SK-N-SH (cell line): ENCODE measurements at regions not wholly inside any gene's neighbourhood (a gene's known extent, or its start where the extent isn't known, plus 50 kb on each side); places are given as distances from the start of the nearest gene placed in this dataset.

ENCODE experiments used
- CTCF ChIA-PET: fragments of 300-600, 350-600 bp; formaldehyde crosslinking; extraction: SDS; loops from one replicate; lab custom pipeline; 2021; lab: Yijun Ruan, JAX
- POLR2A ChIA-PET: fragments of 350-600 bp; sonication (Branson Sonifier 250); formaldehyde crosslinking; extraction: SDS; loops from one replicate; lab custom pipeline; 2020; ENCODE audit warnings: antibody characterized with exemption, inconsistent platforms; lab: Yijun Ruan, JAX
- DNase-seq: peaks from one replicate; pipeline ENCODE4 v3.0.0; 2012
- H2AFZ ChIP-seq: fragments of 200-600 bp; sonication (generic); 2 replicates; pipeline ENCODE4 v1.8.1; 2016; ENCODE audit warnings: antibody characterized with exemption, mild to moderate bottlenecking, low read depth
- H3F3A ChIP-seq: fragments of 200-600 bp; sonication (generic); replicated peaks from 2 replicates; pipeline ENCODE3; 2016; ENCODE audit warnings: antibody characterized with exemption, mild to moderate bottlenecking; ENCODE audit not compliant: insufficient read depth
- H3K27ac ChIP-seq, 2 experiments: fragments of 200-500 bp in 1 of 2; fragments of 200-600 bp in 1 of 2; sonication (Bioruptor generic) in 1 of 2; sonication (generic), shearing (Covaris generic) in 1 of 2; 2 replicates each; pipeline versions ENCODE4 v1.5.1 to v1.6.1; 2014 to 2016; ENCODE audit warnings: low read depth in 2 of 2, inconsistent platforms in 1 of 2, low read length in 1 of 2, mild to moderate bottlenecking in 1 of 2, mixed read lengths in 1 of 2
- H3K27me3 ChIP-seq: fragments of 200-600 bp; sonication (generic), shearing (Covaris generic); 2 replicates; pipeline ENCODE4 v1.6.1; 2016; ENCODE audit warnings: mixed run types; ENCODE audit not compliant: insufficient read depth
- H3K36me3 ChIP-seq, 2 experiments: fragments of 200-500 bp in 1 of 2; fragments of 200-600 bp in 1 of 2; sonication (Bioruptor generic) in 1 of 2; sonication (generic) in 1 of 2; replicated peaks in 1 of 2; 2 replicates each; pipeline versions ENCODE3 to v1.5.1; 2014 to 2016; ENCODE audit warnings: low read length in 1 of 2, mild to moderate bottlenecking in 1 of 2; ENCODE audit not compliant: insufficient read depth in 2 of 2, control insufficient read depth in 1 of 2
- H3K4me1 ChIP-seq, 2 experiments: fragments of 200-500 bp in 1 of 2; fragments of 200-600 bp in 1 of 2; sonication (Bioruptor generic) in 1 of 2; sonication (generic), shearing (Covaris generic) in 1 of 2; 2 replicates each; pipeline versions ENCODE4 v1.5.1 to v1.6.1; 2014 to 2016; ENCODE audit warnings: low read depth in 1 of 2, low read length in 1 of 2, mixed run types in 1 of 2; ENCODE audit not compliant: insufficient read depth in 2 of 2, control insufficient read depth in 1 of 2
- H3K4me2 ChIP-seq: fragments of 200-600 bp; sonication (generic), shearing (Covaris generic); 2 replicates; pipeline ENCODE4 v1.6.1; 2017; ENCODE audit warnings: mixed run types
- H3K4me3 ChIP-seq, 2 experiments: fragments of 200-500 bp in 1 of 2; fragments of 200-600 bp in 1 of 2; sonication (Bioruptor generic) in 1 of 2; sonication (generic), shearing (Covaris generic) in 1 of 2; 2 replicates each; pipeline versions ENCODE4 v1.5.1 to v1.8.1; 2014 to 2016; ENCODE audit warnings: low read depth in 2 of 2, inconsistent platforms in 1 of 2, low read length in 1 of 2, mild to moderate bottlenecking in 1 of 2, mixed read lengths in 1 of 2, moderate library complexity in 1 of 2
- H3K79me2 ChIP-seq: fragments of 200-600 bp; sonication (generic); 2 replicates; pipeline ENCODE4 v1.8.1; 2017; ENCODE audit warnings: mild to moderate bottlenecking; ENCODE audit not compliant: insufficient read depth
- H3K9ac ChIP-seq: fragments of 200-600 bp; sonication (generic); 2 replicates; pipeline ENCODE4 v1.6.1; 2017; ENCODE audit warnings: mixed run types
- H3K9me2 ChIP-seq: fragments of 200-600 bp; sonication (generic); 2 replicates; pipeline ENCODE4 v1.6.1; 2017; ENCODE audit warnings: mixed run types
- H3K9me3 ChIP-seq: fragments of 200-600 bp; sonication (generic); 2 replicates; pipeline ENCODE4 v1.6.1; 2017; ENCODE audit warnings: mixed run types, mild to moderate bottlenecking, moderate library complexity
- H4K20me1 ChIP-seq: fragments of 200-600 bp; sonication (generic); 2 replicates; pipeline ENCODE4 v1.6.1; 2017; ENCODE audit warnings: mild to moderate bottlenecking, mixed run types; ENCODE audit not compliant: insufficient read depth
- CHD2 ChIP-seq: fragments of 150-350 bp; IDR thresholded peaks from 2 replicates; pipeline ENCODE4 v1.6.1; 2018; ENCODE audit warnings: low read length; ENCODE audit not compliant: partially characterized antibody
- EP300 ChIP-seq, 2 experiments: IDR thresholded peaks; 2 replicates each; pipeline versions ENCODE4 v1.4.0 to v1.6.1; 2012; ENCODE audit warnings: borderline replicate concordance in 1 of 2, low read depth in 1 of 2, low read length in 1 of 2
- EZH2phosphoT487 ChIP-seq: fragments of 200-600 bp; sonication (generic); IDR thresholded peaks from 2 replicates; pipeline ENCODE4 v1.6.1; 2017; ENCODE audit warnings: low read depth, mixed run types, mild to moderate bottlenecking, antibody characterized with exemption, moderate library complexity, borderline replicate concordance
- FOXJ3 ChIP-seq: sonication (generic); formaldehyde crosslinking; IDR thresholded peaks from 2 replicates; pipeline ENCODE4 v1.5.1; 2020; ENCODE audit warnings: mild to moderate bottlenecking, missing genetic modification reagents
- FOXM1 ChIP-seq: IDR thresholded peaks from 2 replicates; pipeline ENCODE4 v1.4.0; 2012; ENCODE audit warnings: low read depth, mild to moderate bottlenecking
- GATA2 ChIP-seq: sonication (generic); formaldehyde crosslinking; IDR thresholded peaks from 2 replicates; pipeline ENCODE4 v1.5.0; 2020; ENCODE audit warnings: mild to moderate bottlenecking, missing genetic modification reagents
- JUND ChIP-seq: IDR thresholded peaks from 2 replicates; pipeline ENCODE4 v1.4.0; 2012
- MEF2A ChIP-seq: IDR thresholded peaks from 2 replicates; pipeline ENCODE4 v1.4.0; 2012; ENCODE audit warnings: low read depth, borderline replicate concordance
- MXI1 ChIP-seq: IDR thresholded peaks from 2 replicates; pipeline ENCODE4 v1.6.1; 2012; ENCODE audit warnings: mild to moderate bottlenecking, low read depth, low read length, improper control_type of control experiment
- NFIC ChIP-seq: IDR thresholded peaks from 2 replicates; pipeline ENCODE4 v1.4.0; 2012; ENCODE audit warnings: borderline replicate concordance
- NRF1 ChIP-seq: IDR thresholded peaks from 2 replicates; pipeline ENCODE4 v1.6.1; 2012; ENCODE audit warnings: low read depth, mild to moderate bottlenecking, low read length
- RCOR1 ChIP-seq: fragments of 150-350 bp; IDR thresholded peaks from 2 replicates; pipeline ENCODE4 v1.6.1; 2017; ENCODE audit warnings: antibody characterized with exemption, low read length
- RFX5 ChIP-seq: IDR thresholded peaks from 2 replicates; pipeline ENCODE4 v1.6.1; 2012; ENCODE audit warnings: mild to moderate bottlenecking, improper control_type of control experiment, low read length
- RXRA ChIP-seq: IDR thresholded peaks from 2 replicates; pipeline ENCODE4 v1.4.0; 2012; ENCODE audit warnings: low read depth, mild to moderate bottlenecking, borderline replicate concordance
- SMC3 ChIP-seq: IDR thresholded peaks from 2 replicates; pipeline ENCODE4 v1.6.1; 2012; ENCODE audit warnings: low read depth, low read length, improper control_type of control experiment
- TCF12 ChIP-seq: IDR thresholded peaks from 2 replicates; pipeline ENCODE4 v1.4.0; 2012
- WGBS: methylation state at CpG from one replicate; pipeline ENCODE4 v1.1.6; 2017; ENCODE audit warnings: low lambda C conversion rate; 5-methylcytosine and 5-hydroxymethylcytosine counted together
- TF ChIP-seq, protein P1 (sequence below): IDR thresholded peaks from 2 replicates; pipeline ENCODE4; 2012
- TF ChIP-seq, protein P2 (sequence below): IDR thresholded peaks from 2 replicates; pipeline ENCODE4 v1.4.0; 2012; ENCODE audit warnings: low read depth
- TF ChIP-seq, protein P3 (sequence below): IDR thresholded peaks from 2 replicates; pipeline ENCODE4 v1.4.0; 2012; ENCODE audit warnings: low read depth, borderline replicate concordance
- TF ChIP-seq, protein P4 (sequence below): fragments of 150-350 bp; IDR thresholded peaks from 2 replicates; pipeline ENCODE4 v1.6.1; 2016; ENCODE audit warnings: mild to moderate bottlenecking, low read depth, low read length
- TF ChIP-seq, protein P5 (sequence below): fragments of 150-350 bp; IDR thresholded peaks from 2 replicates; pipeline ENCODE4 v1.6.1; 2017; ENCODE audit warnings: antibody characterized with exemption, low read length, low read depth, borderline replicate concordance

DNA sequence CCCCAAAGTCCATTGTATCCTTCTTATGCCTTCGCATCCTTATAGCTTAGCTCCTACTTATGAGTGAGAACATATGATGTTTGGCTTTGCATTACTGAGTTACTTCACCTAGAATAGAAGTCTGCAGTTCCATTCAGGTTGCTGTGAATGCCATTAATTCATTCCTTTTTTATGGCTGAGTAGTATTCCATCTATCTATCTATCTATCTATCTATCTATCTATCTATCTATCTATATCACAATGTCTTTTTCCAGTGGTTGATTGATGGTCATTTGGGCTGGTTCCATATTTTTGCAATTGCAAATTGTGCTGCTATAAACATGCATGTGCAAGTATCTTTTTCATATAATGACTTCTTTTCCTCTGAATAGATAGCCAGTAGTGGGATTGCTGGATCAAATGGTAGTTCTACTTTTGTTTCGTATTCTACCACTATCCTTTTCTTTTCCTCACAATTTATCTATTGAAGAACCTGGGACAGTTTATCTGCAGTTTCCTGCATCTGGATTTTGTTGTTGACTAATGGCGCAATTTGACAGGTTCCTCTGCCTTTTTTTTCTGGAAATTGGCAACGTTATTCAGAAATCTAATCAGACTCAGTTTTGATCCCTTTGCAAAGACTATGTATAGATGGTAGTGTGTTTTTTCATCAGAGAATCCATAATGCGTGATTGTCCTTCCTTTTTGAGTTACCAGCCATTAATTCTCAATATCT, 287.2 kb downstream of the ARL4A start:
- Histone ChIP-seq H3K9ac (no peak overlapping the region), H3K4me1 (no peaks in the 10 kb centered on the region), H3F3A (no peaks in the 10 kb centered on the region), H3K27me3 (peaks cover 12% of the 10 kb centered on the region; the same call in 1 of the 2 replicates), H3K36me3 (no peaks in the 10 kb centered on the region), H3K4me3 (no peak overlapping the region), H4K20me1 (no peaks in the 10 kb centered on the region), H3K4me2 (no peak overlapping the region), H3K9me2 (peaks cover 4% of the 10 kb centered on the region; the same call in 1 of the 2 replicates), H3K9me3 (no peaks in the 10 kb centered on the region; the same call in 1 of the 2 replicates), H2AFZ (no peak overlapping the region), H3K79me2 (no peaks in the 10 kb centered on the region), H3K27ac (no peak overlapping the region)
- TF ChIP-seq, protein P1, sequence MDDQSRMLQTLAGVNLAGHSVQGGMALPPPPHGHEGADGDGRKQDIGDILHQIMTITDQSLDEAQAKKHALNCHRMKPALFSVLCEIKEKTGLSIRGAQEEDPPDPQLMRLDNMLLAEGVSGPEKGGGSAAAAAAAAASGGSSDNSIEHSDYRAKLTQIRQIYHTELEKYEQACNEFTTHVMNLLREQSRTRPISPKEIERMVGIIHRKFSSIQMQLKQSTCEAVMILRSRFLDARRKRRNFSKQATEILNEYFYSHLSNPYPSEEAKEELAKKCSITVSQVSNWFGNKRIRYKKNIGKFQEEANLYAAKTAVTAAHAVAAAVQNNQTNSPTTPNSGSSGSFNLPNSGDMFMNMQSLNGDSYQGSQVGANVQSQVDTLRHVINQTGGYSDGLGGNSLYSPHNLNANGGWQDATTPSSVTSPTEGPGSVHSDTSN, result no peak
- no peak for TF ChIP-seq GATA2 (CRISPR knock-in tag)
- no peak for TF ChIP-seq FOXM1
- TF ChIP-seq SMC3, result no peak
- no peak for TF ChIP-seq CHD2
- TF ChIP-seq, protein P2, sequence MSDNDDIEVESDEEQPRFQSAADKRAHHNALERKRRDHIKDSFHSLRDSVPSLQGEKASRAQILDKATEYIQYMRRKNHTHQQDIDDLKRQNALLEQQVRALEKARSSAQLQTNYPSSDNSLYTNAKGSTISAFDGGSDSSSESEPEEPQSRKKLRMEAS, result no peak
- ChIA-PET POLR2A (no interaction called here), CTCF (no interaction called here)
- 22% methylated on average over 5 of the region's 5 CpGs for WGBS
- no peak for DNase-seq

DNA sequence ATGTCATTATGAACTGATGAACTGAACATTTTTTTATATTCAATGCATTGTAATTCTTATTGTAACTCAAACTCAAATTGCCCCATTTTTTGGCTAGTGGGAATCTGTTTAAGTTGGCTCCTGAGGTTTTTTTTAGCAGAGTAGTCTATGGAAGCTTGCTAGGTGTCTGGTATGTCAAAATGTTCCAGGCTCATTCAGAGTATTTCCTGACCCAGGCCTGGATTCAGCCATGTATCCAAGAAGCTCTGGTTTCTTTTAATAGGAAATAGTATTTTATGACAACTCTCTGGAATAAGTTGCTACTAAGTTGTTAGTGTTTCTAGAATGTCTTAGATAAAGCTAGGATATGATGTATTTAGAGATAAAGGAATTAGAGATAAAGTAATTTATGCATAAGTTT, 288.0 kb downstream of the ARL4A start:
- no peak for DNase-seq
- no peaks in the 10 kb centered on the region for H3F3A ChIP-seq
- no peaks in the 10 kb centered on the region for H3K4me1 ChIP-seq
- H4K20me1 ChIP-seq, result no peaks in the 10 kb centered on the region
- H3K9me3 ChIP-seq, result no peaks in the 10 kb centered on the region; the same call in 1 of the 2 replicates
- ChIA-PET CTCF (interaction anchor here (1.0 kb wide), 1 partner anchor 259 kb away, joined by 3 read pairs; no protein-coding TSS in a partner anchor), POLR2A (no interaction called here)
- H3K4me3 ChIP-seq, result no peak overlapping the region
- H3K4me2 ChIP-seq, result no peak overlapping the region
- H2AFZ ChIP-seq, result no peak overlapping the region
- no peaks in the 10 kb centered on the region for H3K79me2 ChIP-seq
- no peak overlapping the region for H3K27ac ChIP-seq
- H3K27me3 ChIP-seq, result peaks cover 12% of the 10 kb centered on the region; the same call in 1 of the 2 replicates
- no peak overlapping the region for H3K9ac ChIP-seq
- H3K36me3 ChIP-seq, result no peaks in the 10 kb centered on the region
- peaks cover 8% of the 10 kb centered on the region; the same call in 1 of the 2 replicates for H3K9me2 ChIP-seq
- TF ChIP-seq RXRA (no peak), JUND (no peak), EP300 (IDR thresholded peaks at IDR 0.05; ENCODE audit: borderline replicate concordance in 1 of 2, low read depth in 1 of 2, low read length in 1 of 2) (no peak), EZH2phosphoT487 (no peak), RFX5 (no peak), RCOR1 (no peak), TCF12 (no peak), FOXJ3 (CRISPR knock-in tag) (no peak), MXI1 (no peak), NFIC (no peak), MEF2A (no peak), NRF1 (no peak)
- TF ChIP-seq, protein P3, sequence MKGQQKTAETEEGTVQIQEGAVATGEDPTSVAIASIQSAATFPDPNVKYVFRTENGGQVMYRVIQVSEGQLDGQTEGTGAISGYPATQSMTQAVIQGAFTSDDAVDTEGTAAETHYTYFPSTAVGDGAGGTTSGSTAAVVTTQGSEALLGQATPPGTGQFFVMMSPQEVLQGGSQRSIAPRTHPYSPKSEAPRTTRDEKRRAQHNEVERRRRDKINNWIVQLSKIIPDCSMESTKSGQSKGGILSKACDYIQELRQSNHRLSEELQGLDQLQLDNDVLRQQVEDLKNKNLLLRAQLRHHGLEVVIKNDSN, result no peak
- TF ChIP-seq, protein P4, sequence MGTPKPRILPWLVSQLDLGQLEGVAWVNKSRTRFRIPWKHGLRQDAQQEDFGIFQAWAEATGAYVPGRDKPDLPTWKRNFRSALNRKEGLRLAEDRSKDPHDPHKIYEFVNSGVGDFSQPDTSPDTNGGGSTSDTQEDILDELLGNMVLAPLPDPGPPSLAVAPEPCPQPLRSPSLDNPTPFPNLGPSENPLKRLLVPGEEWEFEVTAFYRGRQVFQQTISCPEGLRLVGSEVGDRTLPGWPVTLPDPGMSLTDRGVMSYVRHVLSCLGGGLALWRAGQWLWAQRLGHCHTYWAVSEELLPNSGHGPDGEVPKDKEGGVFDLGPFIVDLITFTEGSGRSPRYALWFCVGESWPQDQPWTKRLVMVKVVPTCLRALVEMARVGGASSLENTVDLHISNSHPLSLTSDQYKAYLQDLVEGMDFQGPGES, result no peak
- TF ChIP-seq, protein P2, result no peak
- TF ChIP-seq, protein P5, sequence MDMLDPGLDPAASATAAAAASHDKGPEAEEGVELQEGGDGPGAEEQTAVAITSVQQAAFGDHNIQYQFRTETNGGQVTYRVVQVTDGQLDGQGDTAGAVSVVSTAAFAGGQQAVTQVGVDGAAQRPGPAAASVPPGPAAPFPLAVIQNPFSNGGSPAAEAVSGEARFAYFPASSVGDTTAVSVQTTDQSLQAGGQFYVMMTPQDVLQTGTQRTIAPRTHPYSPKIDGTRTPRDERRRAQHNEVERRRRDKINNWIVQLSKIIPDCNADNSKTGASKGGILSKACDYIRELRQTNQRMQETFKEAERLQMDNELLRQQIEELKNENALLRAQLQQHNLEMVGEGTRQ, result no peak
